ENCODE measurements at regions not wholly inside any gene's neighbourhood (a gene's known extent, or its start where the extent isn't known, plus 50 kb on each side); places are given as distances from the start of the nearest gene placed in this dataset.
"Not testable (repeated sequence)": the region's sequence is repeated elsewhere in the genome, so short reads cannot be mapped to it uniquely, and the experiment has no call there.

GRCh38 chr4:34893382-34893781 is 1350.9 kb downstream of the ARAP2 start:
- no peak for DNase-seq (ENCODE audit: low spot score)
- intact Hi-C loops (cut with DNase I) = no loop called here
- ATAC-seq = no peak

GRCh38 chr4:34920032-34920431 is 1324.3 kb downstream of the ARAP2 start:
- intact Hi-C loops (cut with DNase I) = no loop called here
- ATAC-seq = no peak
- no peak for DNase-seq (ENCODE audit: low spot score)

GRCh38 chr4:34921391-34921790 is 1322.9 kb downstream of the ARAP2 start:
- DNase-seq (ENCODE audit: low spot score) (no peak), ATAC-seq (no peak)
- intact Hi-C loops (cut with DNase I) = no loop called here

- ATAC-seq (no peak), DNase-seq (ENCODE audit: low spot score) (no peak)
- intact Hi-C loops (cut with DNase I) = no loop called here
These were observed 1322.0 kb downstream of the ARAP2 start for GRCh38 chr4:34922325-34922724.

GRCh38 chr4:34932591-34932990 is 1311.7 kb downstream of the ARAP2 start:
- intact Hi-C loops (cut with DNase I) = no loop called here
- no peak for DNase-seq (ENCODE audit: low spot score)
- no peak for ATAC-seq

GRCh38 chr4:34935739-34936138 is 1308.6 kb downstream of the ARAP2 start:
- ATAC-seq (no peak), DNase-seq (ENCODE audit: low spot score) (no peak)
- intact Hi-C loops (cut with DNase I) = no loop called here

GRCh38 chr4:34939073-34939472 is 1305.2 kb downstream of the ARAP2 start:
- DNase-seq (ENCODE audit: low spot score) (no peak), ATAC-seq (no peak)
- intact Hi-C loops (cut with DNase I) = no loop called here

- no peak for DNase-seq (ENCODE audit: low spot score)
- ATAC-seq = no peak
- intact Hi-C loops (cut with DNase I) = no loop called here
These were observed 1300.5 kb downstream of the ARAP2 start for GRCh38 chr4:34943741-34944386.

- DNase-seq (ENCODE audit: low spot score) = no peak
- ATAC-seq = no peak
- intact Hi-C loops (cut with DNase I) = loop anchor here (10.0 kb wide), 1 partner anchor 874 kb away; no protein-coding TSS in a partner anchor
These were observed 1293.4 kb downstream of the ARAP2 start for GRCh38 chr4:34950926-34951325.

- ATAC-seq = no peak
- DNase-seq (ENCODE audit: low spot score) = no peak
- intact Hi-C loops (cut with DNase I) = loop anchor here (10.0 kb wide), 1 partner anchor 872 kb away; no protein-coding TSS in a partner anchor
These were observed 1291.0 kb downstream of the ARAP2 start for GRCh38 chr4:34953145-34953799.

GRCh38 chr4:34964613-34965012 is 1279.7 kb downstream of the ARAP2 start:
- intact Hi-C loops (cut with DNase I) = no loop called here
- DNase-seq (ENCODE audit: low spot score) = no peak
- ATAC-seq = no peak

- DNase-seq (ENCODE audit: low spot score) (no peak), ATAC-seq (no peak)
- intact Hi-C loops (cut with DNase I) = no loop called here
These were observed 1272.1 kb downstream of the ARAP2 start for GRCh38 chr4:34972189-34972588.

GRCh38 chr4:34973650-34974312 is 1270.5 kb downstream of the ARAP2 start:
- intact Hi-C loops (cut with DNase I) = no loop called here
- no peak for ATAC-seq

GRCh38 chr4:34974313-34974680 is 1270.0 kb downstream of the ARAP2 start:
- DNase-seq (ENCODE audit: low spot score) (no peak), ATAC-seq (no peak)
- intact Hi-C loops (cut with DNase I) = no loop called here

More at GRCh38 chr4:34973650-34974312, 1270.5 kb downstream of the ARAP2 start:
- no peak for DNase-seq (ENCODE audit: low spot score)

GRCh38 chr4:35021222-35021621 is 1223.1 kb downstream of the ARAP2 start:
- DNase-seq (ENCODE audit: low spot score); ATAC-seq; intact Hi-C loops (cut with DNase I): not testable (repeated sequence)

- ATAC-seq (no peak), DNase-seq (ENCODE audit: low spot score) (no peak)
- intact Hi-C loops (cut with DNase I) = no loop called here
These were observed 1219.0 kb downstream of the ARAP2 start for GRCh38 chr4:35025152-35025834.

GRCh38 chr4:35038079-35038805 is 1206.1 kb downstream of the ARAP2 start:
- ATAC-seq (peak; percentile 42), DNase-seq (ENCODE audit: low spot score) (no peak)
- intact Hi-C loops (cut with DNase I) = no loop called here

GRCh38 chr4:35038845-35039244 is 1205.5 kb downstream of the ARAP2 start:
- intact Hi-C loops (cut with DNase I) = no loop called here
- DNase-seq (ENCODE audit: low spot score) (no peak), ATAC-seq (no peak)

GRCh38 chr4:35052546-35052945 is 1191.8 kb downstream of the ARAP2 start:
- ATAC-seq (no peak), DNase-seq (ENCODE audit: low spot score) (no peak)
- intact Hi-C loops (cut with DNase I) = no loop called here

All from sciatic nerve (tissue), 2 donors.